Activated naive CD8-positive, alpha-beta T cell (primary cell): ENCODE measurements at regions not wholly inside any gene's neighbourhood (a gene's known extent, or its start where the extent isn't known, plus 50 kb on each side); places are given as distances from the start of the nearest gene placed in this dataset.

Source experiments
- H3K27ac Mint-ChIP-seq: one replicate; pipeline ENCODE4 v1.8.0; 2021; ENCODE audit warnings: mixed read lengths
- H3K27me3 Mint-ChIP-seq: one replicate; pipeline ENCODE4 v1.8.0; 2021; ENCODE audit warnings: mixed read lengths
- H3K36me3 Mint-ChIP-seq: one replicate; pipeline ENCODE4 v1.8.0; 2021; ENCODE audit warnings: mixed read lengths
- H3K4me1 Mint-ChIP-seq: one replicate; pipeline ENCODE4 v1.8.0; 2021; ENCODE audit warnings: low read depth, mixed read lengths
- H3K4me3 Mint-ChIP-seq: one replicate; pipeline ENCODE4 v1.8.0; 2021; ENCODE audit warnings: mild to moderate bottlenecking, mixed read lengths
- H3K9me3 Mint-ChIP-seq: one replicate; pipeline ENCODE4 v1.8.0; 2021; ENCODE audit warnings: low read depth, mixed read lengths

DNA sequence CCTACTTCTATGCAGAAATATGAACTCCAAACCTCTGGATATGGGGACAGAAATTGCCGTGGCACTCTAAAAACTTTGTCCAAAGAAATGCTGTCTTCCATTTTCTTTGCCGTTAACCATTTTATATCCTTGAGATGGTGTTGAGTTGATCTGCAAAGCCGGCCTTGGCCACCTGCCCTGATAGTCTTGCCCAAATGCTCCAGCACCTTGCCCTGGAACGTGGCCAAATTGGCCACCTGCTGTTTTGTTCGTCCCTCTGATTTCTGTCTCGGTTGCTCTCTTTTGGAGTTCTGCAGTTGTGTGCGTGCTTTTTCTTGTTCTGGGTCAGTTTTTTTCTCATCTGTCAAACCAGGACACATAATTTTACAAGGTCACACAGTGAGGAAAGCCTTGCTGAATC is 239.7 kb upstream of the GMDS start:
- Mint-ChIP-seq H3K27me3 (peaks cover 3% of the 10 kb centered on the region), H3K4me1 (no peaks in the 10 kb centered on the region), H3K36me3 (peaks cover 2% of the 10 kb centered on the region), H3K9me3 (peaks cover 7% of the 10 kb centered on the region), H3K27ac (no peak overlapping the region), H3K4me3 (no peak overlapping the region)

- Mint-ChIP-seq H3K27me3 (peaks cover 2% of the 10 kb centered on the region), H3K36me3 (no peaks in the 10 kb centered on the region), H3K4me1 (no peaks in the 10 kb centered on the region), H3K9me3 (peaks cover 7% of the 10 kb centered on the region), H3K27ac (no peak overlapping the region), H3K4me3 (no peak overlapping the region)
These were observed 237.4 kb upstream of the GMDS start for GRCh38 chr6:2482773-2483172.

- Mint-ChIP-seq H3K9me3 (peaks cover 7% of the 10 kb centered on the region), H3K36me3 (no peaks in the 10 kb centered on the region), H3K4me1 (no peaks in the 10 kb centered on the region), H3K4me3 (no peak overlapping the region), H3K27me3 (peaks cover 2% of the 10 kb centered on the region), H3K27ac (no peak overlapping the region)
These were observed 235.9 kb upstream of the GMDS start for GRCh38 chr6:2481307-2481706.

GRCh38 chr6:2480267-2480966 is 235.0 kb upstream of the GMDS start:
- no peak overlapping the region for H3K4me3 Mint-ChIP-seq
- no peaks in the 10 kb centered on the region for H3K4me1 Mint-ChIP-seq
- no peak overlapping the region for H3K27ac Mint-ChIP-seq
- H3K9me3 Mint-ChIP-seq: peaks cover 7% of the 10 kb centered on the region
- no peaks in the 10 kb centered on the region for H3K36me3 Mint-ChIP-seq
- H3K27me3 Mint-ChIP-seq: peaks cover 3% of the 10 kb centered on the region

DNA sequence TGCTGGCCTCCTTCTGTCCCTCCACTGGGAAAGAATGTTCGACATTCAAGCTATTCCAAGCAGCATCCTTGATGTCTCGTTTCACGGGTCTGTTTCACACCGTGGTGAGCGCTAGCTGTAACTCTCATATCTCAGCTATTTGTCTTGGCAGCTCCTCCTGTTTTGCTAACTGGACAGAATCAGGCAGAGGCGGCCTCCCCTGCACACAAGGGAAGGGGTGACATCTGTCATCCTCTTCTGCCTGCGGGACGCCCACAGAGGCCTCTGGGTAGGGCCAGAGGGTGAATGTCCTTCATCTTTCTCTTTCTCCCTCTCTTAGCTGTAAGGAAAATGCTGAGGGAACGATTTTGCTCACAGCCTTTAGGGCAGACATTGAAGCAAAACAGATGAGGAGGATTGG is 232.8 kb upstream of the GMDS start:
- Mint-ChIP-seq H3K4me3 (no peak overlapping the region), H3K36me3 (no peaks in the 10 kb centered on the region), H3K27me3 (peaks cover 3% of the 10 kb centered on the region), H3K9me3 (peaks cover 3% of the 10 kb centered on the region), H3K4me1 (no peaks in the 10 kb centered on the region), H3K27ac (no peak overlapping the region)

DNA sequence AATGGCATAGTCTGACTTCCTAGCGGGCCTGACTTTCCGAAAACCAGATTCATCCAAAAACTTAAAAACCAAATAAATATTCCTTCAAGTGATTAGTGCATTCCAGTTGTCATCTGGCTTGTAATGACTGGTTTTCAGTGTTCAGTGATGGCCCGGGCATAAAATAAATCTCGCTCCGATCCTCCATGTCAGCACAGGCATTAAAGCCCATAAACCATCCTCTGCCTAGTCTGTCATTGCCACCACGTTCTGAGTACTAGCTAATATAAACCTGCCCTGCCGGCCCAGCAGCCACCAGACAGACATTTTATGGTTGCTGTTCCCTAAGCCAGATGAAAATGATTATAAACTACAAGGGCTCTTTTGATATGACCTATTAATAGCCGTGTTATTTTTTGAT is 232.3 kb upstream of the GMDS start:
- Mint-ChIP-seq H3K36me3 (no peaks in the 10 kb centered on the region), H3K27me3 (peaks cover 6% of the 10 kb centered on the region), H3K4me1 (no peaks in the 10 kb centered on the region), H3K9me3 (peaks cover under 1% of the 10 kb centered on the region), H3K4me3 (no peak overlapping the region), H3K27ac (no peak overlapping the region)

DNA sequence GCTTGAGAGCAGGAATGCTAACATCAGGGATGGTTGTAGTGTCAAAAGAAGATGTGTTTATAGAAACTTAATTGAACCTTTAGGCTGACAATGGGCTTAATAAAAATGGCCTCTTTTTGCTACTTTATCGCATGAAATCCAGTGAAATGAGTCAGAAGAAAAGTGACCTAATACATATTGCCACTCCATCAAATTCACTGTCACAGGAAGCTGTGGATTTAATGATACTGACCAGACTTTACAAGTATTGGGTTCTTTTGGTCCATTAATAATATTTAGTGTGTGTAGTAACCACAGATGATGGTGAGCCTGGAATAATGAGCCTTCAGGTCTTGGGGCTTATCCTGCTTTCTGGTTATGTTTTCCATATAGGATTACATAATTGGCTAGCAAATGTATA is 231.8 kb upstream of the GMDS start:
- Mint-ChIP-seq H3K27me3 (peaks cover 6% of the 10 kb centered on the region), H3K36me3 (no peaks in the 10 kb centered on the region), H3K27ac (no peak overlapping the region), H3K4me3 (no peak overlapping the region), H3K4me1 (no peaks in the 10 kb centered on the region), H3K9me3 (no peaks in the 10 kb centered on the region)

- no peaks in the 10 kb centered on the region for H3K36me3 Mint-ChIP-seq
- no peaks in the 10 kb centered on the region for H3K4me1 Mint-ChIP-seq
- no peak overlapping the region for H3K27ac Mint-ChIP-seq
- peaks cover 8% of the 10 kb centered on the region for H3K27me3 Mint-ChIP-seq
- H3K9me3 Mint-ChIP-seq: no peaks in the 10 kb centered on the region
- H3K4me3 Mint-ChIP-seq: no peak overlapping the region
These were observed 231.0 kb upstream of the GMDS start for GRCh38 chr6:2476376-2476775.

DNA sequence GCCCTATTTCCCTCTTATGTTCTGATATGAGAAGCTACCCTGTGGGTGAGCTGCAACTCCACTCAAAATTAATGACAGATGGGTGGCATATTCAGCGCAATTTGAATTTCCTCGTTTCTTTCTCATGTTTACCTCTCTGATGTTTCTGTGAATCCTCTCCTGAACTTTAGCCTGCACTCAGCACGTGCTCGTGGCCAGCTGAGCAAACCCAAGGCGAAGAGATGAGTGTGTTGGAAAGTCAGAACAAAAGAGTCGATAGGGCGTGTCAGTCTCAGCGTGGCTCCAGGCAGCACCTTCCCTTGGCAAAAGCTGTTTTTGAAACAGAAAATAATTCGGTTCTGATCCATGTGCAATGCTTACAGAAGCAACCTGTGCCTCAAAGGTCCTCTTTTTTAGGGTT is 226.1 kb upstream of the GMDS start:
- no peaks in the 10 kb centered on the region for H3K4me1 Mint-ChIP-seq
- H3K27me3 Mint-ChIP-seq: peaks cover 15% of the 10 kb centered on the region
- no peaks in the 10 kb centered on the region for H3K36me3 Mint-ChIP-seq
- no peaks in the 10 kb centered on the region for H3K9me3 Mint-ChIP-seq
- no peak overlapping the region for H3K27ac Mint-ChIP-seq
- H3K4me3 Mint-ChIP-seq: no peak overlapping the region

DNA sequence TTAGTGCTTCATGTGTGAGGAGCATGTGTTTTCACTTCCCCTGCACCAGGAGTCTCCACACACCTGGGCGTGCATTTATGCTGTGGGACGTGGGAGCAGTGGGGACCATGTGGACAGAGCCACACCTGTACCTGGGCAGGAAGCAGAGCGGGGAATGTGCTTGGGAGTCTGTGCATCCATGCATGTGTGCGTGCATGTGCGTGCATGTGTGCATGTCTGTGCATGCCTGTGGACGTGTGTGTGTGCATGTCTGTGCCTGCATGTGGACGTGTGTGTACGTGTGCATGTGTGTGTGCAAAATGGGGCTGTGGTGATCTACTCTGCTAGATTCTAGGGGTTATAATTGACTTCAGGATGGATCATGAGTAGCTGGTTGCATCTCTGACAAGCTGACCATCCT is 224.0 kb upstream of the GMDS start:
- Mint-ChIP-seq H3K4me1 (no peaks in the 10 kb centered on the region), H3K4me3 (no peak overlapping the region), H3K27me3 (peaks cover 14% of the 10 kb centered on the region), H3K36me3 (no peaks in the 10 kb centered on the region), H3K27ac (no peak overlapping the region), H3K9me3 (no peaks in the 10 kb centered on the region)

DNA sequence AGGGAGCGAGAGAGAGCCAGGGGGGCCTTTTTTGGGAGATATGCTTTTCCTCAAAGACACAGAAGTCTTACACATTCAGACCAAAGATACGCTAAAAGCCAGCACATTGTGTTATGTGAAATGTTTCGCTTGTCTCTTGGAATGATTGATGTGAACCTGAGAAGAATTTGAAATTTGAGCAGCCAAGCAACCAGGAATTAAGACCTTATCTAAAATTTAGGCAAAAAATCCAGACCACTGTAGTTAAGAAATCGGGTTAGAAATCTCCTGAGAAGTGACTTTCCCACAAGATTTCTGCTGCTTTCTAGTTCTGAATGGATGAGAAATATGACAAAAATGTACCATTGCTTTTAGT is 223.2 kb upstream of the GMDS start:
- Mint-ChIP-seq H3K27ac (no peak overlapping the region), H3K4me3 (no peak overlapping the region), H3K4me1 (no peaks in the 10 kb centered on the region), H3K27me3 (peaks cover 14% of the 10 kb centered on the region), H3K9me3 (no peaks in the 10 kb centered on the region), H3K36me3 (no peaks in the 10 kb centered on the region)

DNA sequence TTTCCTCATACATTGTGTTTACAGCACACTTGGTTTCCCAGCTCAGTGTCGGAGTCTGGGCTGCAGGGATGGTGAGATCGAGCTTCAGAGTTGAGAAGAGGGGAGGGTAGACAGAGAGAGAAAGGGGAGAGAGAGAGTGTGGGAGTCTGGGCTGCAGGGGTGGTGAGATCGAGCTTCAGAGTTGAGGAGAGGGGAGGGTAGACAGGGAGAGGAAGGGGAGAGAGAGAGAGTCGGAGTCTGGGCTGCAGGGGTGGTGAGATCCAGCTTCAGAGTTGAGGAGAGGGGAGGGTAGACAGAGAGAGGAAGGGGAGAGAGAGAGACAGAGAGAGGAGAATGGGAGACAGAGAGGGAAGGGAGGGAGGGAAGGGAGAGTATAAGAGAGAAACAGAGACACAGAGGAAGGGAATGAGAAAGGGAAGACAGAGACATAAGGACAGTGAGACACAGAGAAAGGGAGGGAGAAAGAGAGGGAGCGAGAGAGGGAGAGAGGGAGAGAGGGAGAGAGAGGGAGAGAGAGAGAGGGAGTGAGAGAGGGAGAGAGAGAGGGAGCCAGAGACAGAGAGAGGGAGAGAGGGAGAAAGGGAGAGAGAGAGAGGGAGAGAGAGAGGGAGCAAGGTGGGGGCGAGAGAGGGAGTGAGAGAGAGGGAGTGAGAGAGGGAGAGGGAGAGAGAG is 222.7 kb upstream of the GMDS start:
- Mint-ChIP-seq H3K4me3 (no peak overlapping the region), H3K36me3 (no peaks in the 10 kb centered on the region), H3K27me3 (peaks cover 14% of the 10 kb centered on the region), H3K27ac (no peak overlapping the region), H3K4me1 (no peaks in the 10 kb centered on the region), H3K9me3 (no peaks in the 10 kb centered on the region)

- Mint-ChIP-seq H3K4me1 (no peaks in the 10 kb centered on the region), H3K9me3 (no peaks in the 10 kb centered on the region), H3K27ac (no peak overlapping the region), H3K4me3 (no peak overlapping the region), H3K27me3 (peaks cover 6% of the 10 kb centered on the region), H3K36me3 (no peaks in the 10 kb centered on the region)
These were observed 219.9 kb upstream of the GMDS start for GRCh38 chr6:2465336-2465735.

DNA sequence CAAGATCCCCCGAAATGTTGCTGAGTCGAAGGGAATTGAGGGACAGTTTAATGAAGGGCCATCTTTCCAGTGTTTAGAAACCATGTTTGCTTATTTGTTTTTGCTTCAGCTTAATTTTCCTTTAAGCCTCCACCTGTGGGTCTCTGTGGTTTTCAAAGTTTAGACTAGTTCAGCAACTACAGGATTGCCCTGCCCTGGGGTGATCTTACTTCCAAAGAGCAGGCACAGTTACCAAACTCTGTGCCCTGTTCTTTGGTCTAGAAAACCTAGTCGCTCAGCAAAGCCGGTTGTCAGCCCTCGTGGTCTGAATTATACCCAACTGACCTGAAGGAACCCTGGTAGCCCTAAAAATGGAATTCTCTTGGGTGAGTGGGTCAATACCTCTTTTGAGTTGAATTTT is 219.2 kb upstream of the GMDS start:
- no peaks in the 10 kb centered on the region for H3K36me3 Mint-ChIP-seq
- peaks cover 2% of the 10 kb centered on the region for H3K27me3 Mint-ChIP-seq
- no peak overlapping the region for H3K27ac Mint-ChIP-seq
- H3K4me1 Mint-ChIP-seq: no peaks in the 10 kb centered on the region
- no peak overlapping the region for H3K4me3 Mint-ChIP-seq
- H3K9me3 Mint-ChIP-seq: no peaks in the 10 kb centered on the region

- Mint-ChIP-seq H3K9me3 (no peaks in the 10 kb centered on the region), H3K36me3 (no peaks in the 10 kb centered on the region), H3K4me1 (no peaks in the 10 kb centered on the region), H3K4me3 (no peak overlapping the region), H3K27me3 (peaks cover 2% of the 10 kb centered on the region), H3K27ac (no peak overlapping the region)
These were observed 217.4 kb upstream of the GMDS start for GRCh38 chr6:2462831-2463230.

GRCh38 chr6:2460216-2460745 is 214.9 kb upstream of the GMDS start:
- no peak overlapping the region for H3K4me3 Mint-ChIP-seq
- H3K27ac Mint-ChIP-seq: no peak overlapping the region
- H3K9me3 Mint-ChIP-seq: no peaks in the 10 kb centered on the region
- H3K36me3 Mint-ChIP-seq: no peaks in the 10 kb centered on the region
- H3K27me3 Mint-ChIP-seq: no peaks in the 10 kb centered on the region
- no peaks in the 10 kb centered on the region for H3K4me1 Mint-ChIP-seq
